IMR-90 (cell line): ENCODE measurements at regions not wholly inside any gene's neighbourhood (a gene's known extent, or its start where the extent isn't known, plus 50 kb on each side); places are given as distances from the start of the nearest gene placed in this dataset.

Experiments used
- CEBPB ChIP-seq: IDR thresholded peaks from 2 replicates; pipeline ENCODE4 v1.6.1; 2012; ENCODE audit warnings: low read depth, low read length, improper control_type of control experiment
- CTCF ChIP-seq: conservative IDR thresholded peaks from 2 replicates; pipeline ENCODE4 v1.5.1; 2012; ENCODE audit warnings: mild to moderate bottlenecking, low read depth, low read length, improper control_type of control experiment
- ELK1 ChIP-seq: fragments of 150-350 bp; IDR thresholded peaks from 2 replicates; pipeline ENCODE4 v1.6.1; 2016; ENCODE audit warnings: low read depth, mild to moderate bottlenecking, low read length, moderate library complexity, borderline replicate concordance
- FOS ChIP-seq: fragments of 150-350 bp; IDR thresholded peaks from 2 replicates; pipeline ENCODE4 v1.6.1; 2016; ENCODE audit warnings: low read depth, low read length
- MAFK ChIP-seq: IDR thresholded peaks from 2 replicates; pipeline ENCODE4 v1.6.1; 2012; ENCODE audit warnings: low read depth, low read length, improper control_type of control experiment
- MXI1 ChIP-seq: IDR thresholded peaks from 2 replicates; pipeline ENCODE4 v1.6.1; 2012; ENCODE audit warnings: low read depth, mild to moderate bottlenecking, low read length, moderate library complexity, borderline replicate concordance
- NFE2L2 ChIP-seq: fragments of 150-350 bp; IDR thresholded peaks from 2 replicates; pipeline ENCODE4 v1.6.1; 2016; ENCODE audit warnings: low read depth, mild to moderate bottlenecking, low read length
- POLR2A ChIP-seq: IDR thresholded peaks from 2 replicates; pipeline ENCODE4 v1.6.1; 2012; ENCODE audit warnings: mild to moderate bottlenecking, low read depth, low read length
- RAD21 ChIP-seq: IDR thresholded peaks from 2 replicates; pipeline ENCODE4 v1.6.1; 2012; ENCODE audit warnings: low read length, improper control_type of control experiment
- RCOR1 ChIP-seq: IDR thresholded peaks from 2 replicates; pipeline ENCODE4 v1.6.1; 2012; ENCODE audit warnings: mild to moderate bottlenecking, low read length, improper control_type of control experiment; ENCODE audit not compliant: insufficient replicate concordance
- RFX5 ChIP-seq: IDR thresholded peaks from 2 replicates; pipeline ENCODE4 v1.8.0; 2012; ENCODE audit warnings: low read depth, mild to moderate bottlenecking, low read length, moderate library complexity
- SMC3 ChIP-seq: fragments of 150-350 bp; IDR thresholded peaks from 2 replicates; pipeline ENCODE4 v1.6.1; 2016; ENCODE audit warnings: low read depth, mild to moderate bottlenecking, antibody characterized with exemption, low read length, moderate library complexity
- USF2 ChIP-seq: fragments of 150-350 bp; IDR thresholded peaks from 2 replicates; pipeline ENCODE4 v1.6.1; 2017; ENCODE audit warnings: mild to moderate bottlenecking, antibody characterized with exemption, low read length, low read depth

- TF ChIP-seq ELK1 (no peak), CTCF (no peak), POLR2A (no peak), NFE2L2 (no peak), MXI1 (no peak), SMC3 (no peak), USF2 (no peak), RCOR1 (no peak), RFX5 (no peak), FOS (no peak), RAD21 (no peak), MAFK (no peak), CEBPB (no peak)
Measured at GRCh38 chr15:99507016-99507503, 58.7 kb upstream of the MEF2A start.
